GM12878 (cell line): ENCODE measurements at regions not wholly inside any gene's neighbourhood (a gene's known extent, or its start where the extent isn't known, plus 50 kb on each side); places are given as distances from the start of the nearest gene placed in this dataset.

Experiments used
- ATAC-seq: fragments of 200-7000 bp; cut with Tn5 transposase; 3 replicates; pipeline ENCODE4 v1.9.1; 2020; ENCODE audit warnings: mild to moderate bottlenecking, moderate library complexity
- BruUV-seq: library from RNA; stranded (reverse); fragments of 400-500 nt; replicated peaks from 2 replicates; lab custom pipeline; 2021; lab: Mats Ljungman, UMichigan
- CTCF ChIA-PET: fragments of 300-600 bp; sonication (Branson Sonifier 250); formaldehyde crosslinking; extraction: SDS; loops from one replicate; lab custom pipeline; 2021; ENCODE audit warnings: inconsistent platforms; lab: Yijun Ruan, JAX
- POLR2A ChIA-PET: fragments of 350-600 bp; formaldehyde crosslinking; extraction: SDS; loops from one replicate; lab custom pipeline; 2021; ENCODE audit warnings: inconsistent platforms; lab: Charles Lee
- RAD21 ChIA-PET: fragments of 300-600 bp; sonication (Branson Sonifier 250); formaldehyde crosslinking; loops from one replicate; lab custom pipeline; 2023; ENCODE audit warnings: antibody characterized with exemption; ENCODE audit not compliant: unreplicated experiment; lab: Charles Lee
- SMC1A ChIA-PET: fragments of 300-600 bp; sonication (Branson Sonifier 250); formaldehyde crosslinking; loops from one replicate; lab custom pipeline; 2023; ENCODE audit not compliant: unreplicated experiment, uncharacterized antibody; lab: Charles Lee
- DNase-seq: peaks from one replicate; pipeline ENCODE4 v3.0.0-alpha.2; 2011; ENCODE audit warnings: low read depth, low spot score
- FAIRE-seq: peaks from 3 replicates; lab custom pipeline; 2011; peaks lifted over from hg19 to GRCh38; lab: Jason Lieb, UNC
- H2AFZ ChIP-seq: 2 replicates; pipeline ENCODE4 v1.6.0; 2011; ENCODE audit warnings: low read depth, low read length, control low read depth; ENCODE audit not compliant: control insufficient read depth
- H3K27ac ChIP-seq: 2 replicates; pipeline ENCODE4 v1.5.1; 2011; ENCODE audit warnings: control low read depth; ENCODE audit not compliant: control insufficient read depth, insufficient read depth
- H3K27me3 ChIP-seq, 2 experiments: replicated peaks in 1 of 2; 2 replicates each; pipeline versions ENCODE4 v1.6.0 to v1.6.1; 2011; ENCODE audit warnings: low read length in 1 of 2; ENCODE audit not compliant: control insufficient read depth in 2 of 2, insufficient read depth in 2 of 2
- H3K36me3 ChIP-seq, 2 experiments: 2 replicates each; pipeline ENCODE4 v1.5.1; 2011; ENCODE audit warnings: low read length in 1 of 2; ENCODE audit not compliant: control insufficient read depth in 2 of 2, insufficient read depth in 2 of 2
- H3K4me1 ChIP-seq: 2 replicates; pipeline ENCODE4 v1.6.1; 2011; ENCODE audit warnings: mild to moderate bottlenecking, low read length, moderate library complexity, mixed read lengths; ENCODE audit not compliant: control insufficient read depth, insufficient read depth
- H3K4me2 ChIP-seq: 2 replicates; pipeline ENCODE4 v1.6.0; 2011; ENCODE audit warnings: control low read depth; ENCODE audit not compliant: control insufficient read depth, insufficient read depth
- H3K4me3 ChIP-seq: fragments of 200-600 bp; sonication (generic); 2 replicates; pipeline ENCODE4 v1.5.1; 2016
- H3K79me2 ChIP-seq: 2 replicates; pipeline ENCODE4 v1.6.0; 2011; ENCODE audit warnings: low read length; ENCODE audit not compliant: control insufficient read depth, insufficient read depth
- H3K9ac ChIP-seq: 2 replicates; pipeline ENCODE4 v1.8.0; 2011; ENCODE audit warnings: low read length, control low read depth, mixed read lengths; ENCODE audit not compliant: control insufficient read depth, insufficient read depth
- H3K9me3 ChIP-seq: replicated peaks from 3 replicates; pipeline ENCODE4 v1.5.1; 2011; ENCODE audit warnings: mild to moderate bottlenecking, low read length; ENCODE audit not compliant: control insufficient read depth, insufficient read depth
- H4K20me1 ChIP-seq: 2 replicates; pipeline ENCODE4 v1.6.0; 2011; ENCODE audit not compliant: control insufficient read depth, insufficient read depth
- BCLAF1 ChIP-seq: fragments of 450-650 bp; IDR thresholded peaks from 2 replicates; pipeline ENCODE4 v1.6.1; 2017; ENCODE audit warnings: antibody characterized with exemption, mild to moderate bottlenecking, moderate library complexity
- CBFB ChIP-seq: IDR thresholded peaks from 2 replicates; pipeline ENCODE4 v1.6.1; 2016; ENCODE audit warnings: antibody characterized with exemption, low read depth
- E2F4 ChIP-seq: IDR thresholded peaks from 2 replicates; pipeline ENCODE4 v1.6.1; 2012; ENCODE audit warnings: low read depth, low read length, improper control_type of control experiment
- EED ChIP-seq: sonication (generic); IDR thresholded peaks from 2 replicates; pipeline ENCODE4 v1.6.1; 2016; ENCODE audit warnings: antibody characterized with exemption, low read depth
- MTA3 ChIP-seq: IDR thresholded peaks from 2 replicates; pipeline ENCODE4 v1.6.1; 2012; ENCODE audit warnings: low read length, inconsistent platforms, borderline replicate concordance
- NR2C2 ChIP-seq: IDR thresholded peaks from 2 replicates; pipeline ENCODE4 v1.6.1; 2011; ENCODE audit warnings: borderline replicate concordance, low read depth; ENCODE audit not compliant: control insufficient read depth, insufficient read length
- POU2F2 ChIP-seq: IDR thresholded peaks from 3 replicates; pipeline ENCODE4 v1.6.1; 2011; ENCODE audit warnings: low read depth, mild to moderate bottlenecking, low read length, borderline replicate concordance
- PRDM15 ChIP-seq: fragments of 450-650 bp; formaldehyde crosslinking; IDR thresholded peaks from 2 replicates; pipeline ENCODE4 v1.4.0; 2020; ENCODE audit warnings: mild to moderate bottlenecking, moderate library complexity
- SPI1 ChIP-seq: IDR thresholded peaks from 2 replicates; pipeline ENCODE4 v1.6.1; 2011; ENCODE audit warnings: low read depth, mild to moderate bottlenecking, low read length, moderate library complexity, borderline replicate concordance; ENCODE audit not compliant: insufficient read depth
- SRF ChIP-seq, 2 experiments: IDR thresholded peaks; 2 replicates each; pipeline ENCODE4 v1.6.1; 2011; ENCODE audit warnings: low read depth in 2 of 2, low read length in 2 of 2, mild to moderate bottlenecking in 1 of 2, moderate library complexity in 1 of 2
- ZBED1 ChIP-seq: IDR thresholded peaks from 2 replicates; pipeline ENCODE4 v1.6.1; 2016; ENCODE audit warnings: borderline replicate concordance
- ZZZ3 ChIP-seq: IDR thresholded peaks from 2 replicates; pipeline ENCODE4 v1.6.1; 2011; ENCODE audit warnings: low read depth; ENCODE audit not compliant: control insufficient read depth, insufficient read length
- WGBS: methylation state at CpG from one replicate; pipeline ENCODE4 v1.1.6; 2016; ENCODE audit warnings: low lambda C conversion rate; ENCODE audit not compliant: insufficient replicate concordance, insufficient coverage; ENCODE audit errors: missing lambda C conversion rate; 5-methylcytosine and 5-hydroxymethylcytosine counted together
- in situ Hi-C: fragments of 300-500 bp; cut with MboI; formaldehyde crosslinking; loops from 9 replicates; pipeline ENCODE4 v1.14.3; 2018; ENCODE audit warnings: mixed read lengths
- intact Hi-C: fragments of 100-400 bp; cut with micrococcal nuclease; formaldehyde crosslinking; loops from one replicate; pipeline ENCODE4 v1.14.2; 2022; ENCODE audit not compliant: unreplicated experiment

GRCh38 chr1:211882381-211883004 lies 51.9 kb upstream of the LPGAT1 start:
- ATAC-seq, result no peak
- Histone ChIP-seq H3K4me1 (0 out of 2 replicates have a peak, but pooled peaks cover 6% of the 10 kb centered on the region), H3K79me2 (no peaks in the 10 kb centered on the region), H3K4me2 (peak overlapping the region; percentile 13; the same call in 1 of the 2 replicates), H3K36me3 (no peaks in the 10 kb centered on the region), H3K27me3 (no peaks in the 10 kb centered on the region), H2AFZ (no peak overlapping the region), H4K20me1 (no peaks in the 10 kb centered on the region), H3K9me3 (no peaks in the 10 kb centered on the region; the same call in 2 of the 3 replicates), H3K4me3 (no peak overlapping the region), H3K27ac (no peak overlapping the region), H3K9ac (no peak overlapping the region)
- 34% methylated on average over 4 of the region's 4 CpGs for WGBS
- ChIA-PET RAD21 (no interaction called here), CTCF (interaction anchor here (0.6 to 0.8 kb wide), 2 partner anchors 27 to 184 kb away, joined by 3 to 4 read pairs; no protein-coding TSS in a partner anchor), POLR2A (no interaction called here), SMC1A (interaction anchor here (0.8 kb wide), 1 partner anchor 10 kb away, joined by 3 read pairs; no protein-coding TSS in a partner anchor)
- in situ Hi-C loops, result no loop called here
- intact Hi-C loops, result no loop called here
- no peak for DNase-seq
- no peak for FAIRE-seq
- no TSS peak for BruUV-seq
- no peak for TF ChIP-seq ZZZ3
- no peak for TF ChIP-seq MTA3
- no peak for TF ChIP-seq EED
- TF ChIP-seq SRF (IDR thresholded peaks at IDR 0.05; ENCODE audit: low read depth in 2 of 2, low read length in 2 of 2), result no peak
- no peak for TF ChIP-seq E2F4
- no peak for TF ChIP-seq POU2F2
- TF ChIP-seq SPI1, result no peak
- no peak for TF ChIP-seq ZBED1
- no peak for TF ChIP-seq CBFB
- TF ChIP-seq NR2C2, result no peak
- TF ChIP-seq PRDM15 (CRISPR knock-in tag), result no peak
- no peak for TF ChIP-seq BCLAF1
